Karpas-422 (cell line): ENCODE measurements at regions not wholly inside any gene's neighbourhood (a gene's known extent, or its start where the extent isn't known, plus 50 kb on each side); places are given as distances from the start of the nearest gene placed in this dataset.
"Not testable (repeated sequence)": the region's sequence is repeated elsewhere in the genome, so short reads cannot be mapped to it uniquely, and the experiment has no call there.

Experiments
- DNase-seq: peaks from one replicate; pipeline ENCODE4 v3.0.0-alpha.2; 2015
- H2AFZ ChIP-seq: fragments of 200-600 bp; sonication (generic); 2 replicates; pipeline ENCODE4 v1.6.1; 2014; ENCODE audit warnings: antibody characterized with exemption, low read length, mixed read lengths
- H3K27ac ChIP-seq: fragments of 200-600 bp; sonication (generic); 2 replicates; pipeline ENCODE4 v1.5.1; 2014; ENCODE audit warnings: mild to moderate bottlenecking, low read length, moderate library complexity
- H3K27me3 ChIP-seq: fragments of 200-600 bp; sonication (generic); 2 replicates; pipeline ENCODE4 v1.6.1; 2014; ENCODE audit warnings: low read length, mixed read lengths
- H3K36me3 ChIP-seq: fragments of 200-600 bp; sonication (generic); 2 replicates; pipeline ENCODE4 v1.6.1; 2014; ENCODE audit warnings: low read length, mixed read lengths; ENCODE audit not compliant: insufficient read depth
- H3K4me1 ChIP-seq: fragments of 200-600 bp; sonication (generic); 2 replicates; pipeline ENCODE4 v1.6.1; 2014; ENCODE audit warnings: mild to moderate bottlenecking, low read length, mixed read lengths
- H3K4me2 ChIP-seq: fragments of 200-600 bp; sonication (generic); 2 replicates; pipeline ENCODE4 v1.6.1; 2014; ENCODE audit warnings: low read length, low read depth, mild to moderate bottlenecking; ENCODE audit not compliant: poor library complexity, severe bottlenecking
- H3K4me3 ChIP-seq: fragments of 200-600 bp; sonication (generic); 2 replicates; pipeline ENCODE4 v1.5.1; 2014; ENCODE audit warnings: mild to moderate bottlenecking, antibody characterized with exemption, low read length, mixed read lengths
- H3K79me2 ChIP-seq: fragments of 200-600 bp; sonication (generic); 2 replicates; pipeline ENCODE4 v1.6.1; 2014; ENCODE audit warnings: mild to moderate bottlenecking, low read length, mixed read lengths
- H3K9ac ChIP-seq: fragments of 200-600 bp; sonication (generic); 2 replicates; pipeline ENCODE4 v1.6.0; 2014; ENCODE audit warnings: low read length
- H3K9me2 ChIP-seq: fragments of 200-600 bp; sonication (generic), shearing (Covaris generic); replicated peaks from 2 replicates; pipeline ENCODE4 v1.6.0; 2014; ENCODE audit warnings: mild to moderate bottlenecking, low read length, moderate library complexity; ENCODE audit not compliant: insufficient read depth
- H3K9me3 ChIP-seq: fragments of 300-700, 200-600 bp; sonication (generic); 2 replicates; pipeline ENCODE4 v1.6.1; 2014; ENCODE audit warnings: low read length, mixed read lengths
- H4K20me1 ChIP-seq: fragments of 200-600 bp; sonication (generic); 2 replicates; pipeline ENCODE4 v1.6.1; 2014; ENCODE audit warnings: mild to moderate bottlenecking, antibody characterized with exemption, low read length, low read depth; ENCODE audit not compliant: insufficient read depth

DNA sequence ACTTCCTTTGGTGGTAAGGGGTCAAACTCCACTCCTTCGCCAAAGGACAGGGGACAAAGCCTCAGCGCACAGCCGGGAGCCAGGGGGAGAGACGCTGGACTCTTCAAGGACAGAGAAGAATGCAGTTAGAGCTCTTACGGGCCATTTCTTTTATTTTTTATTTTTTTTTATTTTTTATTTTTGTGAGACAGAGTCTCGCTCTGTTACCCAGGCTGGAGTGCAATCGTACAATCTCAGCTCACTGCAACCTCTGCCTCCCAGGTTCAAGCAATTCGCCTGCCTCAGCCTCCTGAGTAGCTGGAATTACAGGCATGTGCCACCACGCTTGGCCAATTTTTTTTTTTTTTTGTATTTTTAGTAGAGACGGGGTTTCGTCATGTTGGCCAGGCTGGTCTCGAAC is 93.2 kb upstream of the RPH3AL start, which contains the start of gene RFLNB:
Gene RFLNB (minus strand): TSS at position 101 of the 400 bp plus-strand sequence.
- H3K36me3 ChIP-seq, H3K4me1 ChIP-seq, H2AFZ ChIP-seq, H3K9me2 ChIP-seq, H3K9ac ChIP-seq, H3K27me3 ChIP-seq, H3K9me3 ChIP-seq, H4K20me1 ChIP-seq, H3K27ac ChIP-seq, H3K79me2 ChIP-seq, DNase-seq, H3K4me3 ChIP-seq, H3K4me2 ChIP-seq: not testable (repeated sequence)

DNA sequence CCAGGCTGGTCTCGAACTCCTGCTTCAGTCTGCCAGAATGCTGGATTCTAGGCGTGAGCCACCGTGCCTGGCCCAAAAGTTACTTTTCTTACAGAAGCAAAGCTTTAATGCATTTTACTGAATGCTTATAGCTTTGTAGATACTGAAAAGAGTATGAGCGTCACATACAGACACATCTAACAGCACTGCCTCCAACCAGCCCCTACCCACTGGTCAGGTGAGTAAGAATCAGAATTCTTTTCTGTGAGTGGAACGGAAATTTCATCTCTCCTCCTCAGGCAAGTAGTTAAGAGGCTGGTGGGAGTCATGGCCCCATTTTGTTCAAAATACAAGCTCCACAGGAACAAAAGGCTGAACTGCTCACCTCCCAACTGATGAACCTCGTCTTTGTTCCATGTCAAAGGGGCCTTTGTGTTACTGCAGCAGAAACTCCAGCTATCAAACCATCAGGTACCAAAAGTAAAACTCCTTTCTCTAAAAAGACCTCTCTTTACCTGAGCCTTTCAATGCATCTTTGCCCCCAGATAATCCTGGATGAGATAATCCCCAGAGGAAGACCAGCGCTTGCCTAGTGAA is 92.4 kb upstream of the RPH3AL start:
- Histone ChIP-seq H3K4me3 (no peak overlapping the region), H3K27me3 (no peaks in the 10 kb centered on the region), H3K27ac (no peak overlapping the region), H3K9ac (no peak overlapping the region), H3K4me1 (no peaks in the 10 kb centered on the region), H2AFZ (no peak overlapping the region), H3K9me2 (no peaks in the 10 kb centered on the region), H3K9me3 (no peaks in the 10 kb centered on the region), H4K20me1 (no peaks in the 10 kb centered on the region), H3K79me2 (no peaks in the 10 kb centered on the region), H3K36me3 (no peaks in the 10 kb centered on the region), H3K4me2 (no peak overlapping the region)
- no peak for DNase-seq

DNA sequence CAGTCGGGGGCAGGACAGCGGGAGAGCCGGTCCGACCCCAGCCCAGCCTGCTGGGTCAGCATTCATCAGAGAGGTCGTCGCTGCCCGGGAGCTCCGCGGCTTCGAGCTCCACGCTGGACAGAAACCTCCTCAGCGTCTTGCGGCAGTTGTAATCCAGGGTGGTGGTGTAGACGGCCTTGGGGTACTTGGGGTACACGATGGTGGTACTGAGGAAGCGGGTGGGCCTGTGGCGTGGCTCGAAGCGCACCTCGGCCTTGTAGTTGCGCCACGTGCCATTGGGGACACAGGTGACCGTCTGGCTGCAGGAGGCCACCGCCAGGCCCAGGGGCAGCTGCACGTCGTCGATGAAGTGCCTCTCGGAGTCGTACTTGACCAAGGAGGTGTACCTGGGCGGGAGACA is 90.5 kb upstream of the RPH3AL start:
- Histone ChIP-seq H3K9me2 (no peaks in the 10 kb centered on the region), H3K9ac (no peak overlapping the region), H3K4me2 (no peak overlapping the region), H2AFZ (no peak overlapping the region), H3K79me2 (no peaks in the 10 kb centered on the region), H3K27ac (no peak overlapping the region), H3K36me3 (no peaks in the 10 kb centered on the region), H3K27me3 (no peaks in the 10 kb centered on the region), H3K4me1 (no peaks in the 10 kb centered on the region), H4K20me1 (no peaks in the 10 kb centered on the region), H3K4me3 (no peak overlapping the region), H3K9me3 (no peaks in the 10 kb centered on the region)
- no peak for DNase-seq

DNA sequence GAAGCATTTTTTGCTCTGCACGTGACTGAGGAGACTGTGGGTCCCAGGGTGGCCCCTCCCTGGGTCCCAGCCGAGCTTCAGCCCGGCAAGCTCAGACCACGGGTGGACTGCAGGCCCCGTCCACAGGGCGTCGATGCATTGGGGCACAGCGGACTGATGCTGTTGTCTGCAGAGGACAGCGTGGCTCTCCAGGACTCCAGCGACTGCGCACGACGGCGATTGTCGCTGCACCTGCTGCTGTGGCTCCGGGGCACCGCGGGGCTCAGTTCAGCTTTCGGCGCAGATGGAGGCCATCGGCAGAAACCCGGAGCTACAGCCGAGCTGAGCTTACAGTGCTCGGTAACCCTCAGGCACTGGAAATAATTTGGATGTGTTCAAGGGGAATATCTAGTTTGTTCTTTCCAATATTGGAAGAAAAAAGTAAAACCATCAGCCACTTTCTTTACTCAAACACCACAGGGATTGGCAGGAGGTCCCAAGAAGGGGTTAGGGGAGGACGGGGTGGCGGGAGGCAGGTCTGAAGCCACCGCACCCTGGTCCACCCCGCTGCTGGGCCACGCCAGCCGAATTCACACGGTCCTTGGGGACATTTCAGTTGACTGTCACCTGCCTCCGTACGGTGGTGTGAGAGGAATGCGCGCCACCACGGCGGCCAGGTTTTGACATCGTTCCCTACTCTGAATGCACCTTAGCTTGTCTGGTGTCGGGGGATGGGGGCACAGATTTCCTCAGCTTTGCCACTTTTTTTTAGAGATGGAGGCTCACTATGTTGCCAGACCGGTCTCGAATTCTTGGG is 88.7 kb upstream of the RPH3AL start:
- H3K27me3 ChIP-seq = no peaks in the 10 kb centered on the region
- no peaks in the 10 kb centered on the region for H3K36me3 ChIP-seq
- peaks cover 4% of the 10 kb centered on the region; the same call in 1 of the 2 replicates for H3K9me3 ChIP-seq
- H3K27ac ChIP-seq = no peak overlapping the region
- H3K79me2 ChIP-seq = no peaks in the 10 kb centered on the region
- DNase-seq = no peak
- H3K9ac ChIP-seq = no peak overlapping the region
- H2AFZ ChIP-seq = no peak overlapping the region
- H3K4me2 ChIP-seq = no peak overlapping the region
- H3K4me1 ChIP-seq = no peaks in the 10 kb centered on the region
- no peak overlapping the region for H3K4me3 ChIP-seq
- no peaks in the 10 kb centered on the region for H3K9me2 ChIP-seq
- H4K20me1 ChIP-seq = no peaks in the 10 kb centered on the region

- Histone ChIP-seq H3K4me3 (no peak overlapping the region), H4K20me1 (no peaks in the 10 kb centered on the region), H3K4me1 (no peaks in the 10 kb centered on the region), H3K9me3 (peaks cover 4% of the 10 kb centered on the region; the same call in 1 of the 2 replicates), H3K79me2 (no peaks in the 10 kb centered on the region), H2AFZ (no peak overlapping the region), H3K27me3 (no peaks in the 10 kb centered on the region), H3K9ac (no peak overlapping the region), H3K4me2 (no peak overlapping the region), H3K36me3 (no peaks in the 10 kb centered on the region), H3K27ac (no peak overlapping the region), H3K9me2 (no peaks in the 10 kb centered on the region)
- no peak for DNase-seq
Measured at GRCh38 chr17:438191-438590, 85.6 kb upstream of the RPH3AL start.

GRCh38 chr17:437545-437944 is 84.9 kb upstream of the RPH3AL start:
- Histone ChIP-seq H4K20me1 (no peaks in the 10 kb centered on the region), H3K4me2 (no peak overlapping the region), H3K79me2 (no peaks in the 10 kb centered on the region), H3K4me3 (no peak overlapping the region), H3K4me1 (no peaks in the 10 kb centered on the region), H3K27ac (no peak overlapping the region), H2AFZ (no peak overlapping the region), H3K9me3 (peaks cover 4% of the 10 kb centered on the region; the same call in 1 of the 2 replicates), H3K36me3 (no peaks in the 10 kb centered on the region), H3K27me3 (no peaks in the 10 kb centered on the region), H3K9ac (no peak overlapping the region), H3K9me2 (no peaks in the 10 kb centered on the region)
- no peak for DNase-seq

DNA sequence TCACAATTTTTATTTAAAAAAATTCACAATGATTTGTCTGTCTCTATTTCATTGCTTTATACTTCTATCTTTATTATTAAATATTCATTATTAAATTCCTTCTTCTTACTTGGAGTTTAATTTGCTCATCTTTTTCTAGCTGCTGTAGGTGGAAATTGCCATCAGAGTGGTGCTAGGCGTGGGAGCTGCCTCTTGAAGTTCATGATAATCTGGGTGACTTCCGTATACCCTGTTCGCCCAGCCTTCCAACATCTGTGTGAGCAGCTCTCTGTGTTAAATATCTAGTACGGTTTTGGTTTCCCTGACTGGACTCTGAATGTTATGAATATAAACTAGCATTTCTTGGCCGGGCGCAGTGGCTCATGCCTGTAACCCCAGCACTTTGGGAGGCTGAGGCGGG is 84.0 kb upstream of the RPH3AL start:
- Histone ChIP-seq H3K4me3 (no peak overlapping the region), H4K20me1 (no peaks in the 10 kb centered on the region), H3K9me2 (no peaks in the 10 kb centered on the region), H3K27me3 (no peaks in the 10 kb centered on the region), H3K9me3 (peaks cover 4% of the 10 kb centered on the region; the same call in 1 of the 2 replicates), H3K9ac (no peak overlapping the region), H3K4me1 (no peaks in the 10 kb centered on the region), H3K36me3 (no peaks in the 10 kb centered on the region), H3K4me2 (no peak overlapping the region), H3K27ac (no peak overlapping the region), H2AFZ (no peak overlapping the region), H3K79me2 (no peaks in the 10 kb centered on the region)
- no peak for DNase-seq

GRCh38 chr17:432471-432870 is 79.9 kb upstream of the RPH3AL start:
- not testable (repeated sequence) for H3K9me3 ChIP-seq, H3K36me3 ChIP-seq, H3K79me2 ChIP-seq, H2AFZ ChIP-seq, H3K9ac ChIP-seq, H3K4me3 ChIP-seq, H3K27ac ChIP-seq, H3K4me1 ChIP-seq, H3K4me2 ChIP-seq, H3K9me2 ChIP-seq, H4K20me1 ChIP-seq, DNase-seq, H3K27me3 ChIP-seq
